GM12878 (cell line): ENCODE measurements at regions not wholly inside any gene's neighbourhood (a gene's known extent, or its start where the extent isn't known, plus 50 kb on each side); places are given as distances from the start of the nearest gene placed in this dataset.

ENCODE experiments used
- ATAC-seq: fragments of 200-7000 bp; cut with Tn5 transposase; 3 replicates; pipeline ENCODE4 v1.9.1; 2020; ENCODE audit warnings: mild to moderate bottlenecking, moderate library complexity
- BruUV-seq: library from RNA; stranded (reverse); fragments of 400-500 nt; replicated peaks from 2 replicates; lab custom pipeline; 2021; lab: Mats Ljungman, UMichigan
- CTCF ChIA-PET: fragments of 300-600 bp; sonication (Branson Sonifier 250); formaldehyde crosslinking; extraction: SDS; loops from one replicate; lab custom pipeline; 2021; ENCODE audit warnings: inconsistent platforms; lab: Yijun Ruan, JAX
- POLR2A ChIA-PET: fragments of 350-600 bp; formaldehyde crosslinking; extraction: SDS; loops from one replicate; lab custom pipeline; 2021; ENCODE audit warnings: inconsistent platforms; lab: Charles Lee
- RAD21 ChIA-PET: fragments of 300-600 bp; sonication (Branson Sonifier 250); formaldehyde crosslinking; loops from one replicate; lab custom pipeline; 2023; ENCODE audit warnings: antibody characterized with exemption; ENCODE audit not compliant: unreplicated experiment; lab: Charles Lee
- SMC1A ChIA-PET: fragments of 300-600 bp; sonication (Branson Sonifier 250); formaldehyde crosslinking; loops from one replicate; lab custom pipeline; 2023; ENCODE audit not compliant: unreplicated experiment, uncharacterized antibody; lab: Charles Lee
- DNase-seq: peaks from one replicate; pipeline ENCODE4 v3.0.0-alpha.2; 2011; ENCODE audit warnings: low read depth, low spot score
- FAIRE-seq: peaks from 3 replicates; lab custom pipeline; 2011; peaks lifted over from hg19 to GRCh38; lab: Jason Lieb, UNC
- H2AFZ ChIP-seq: 2 replicates; pipeline ENCODE4 v1.6.0; 2011; ENCODE audit warnings: low read depth, low read length, control low read depth; ENCODE audit not compliant: control insufficient read depth
- H3K27ac ChIP-seq: 2 replicates; pipeline ENCODE4 v1.5.1; 2011; ENCODE audit warnings: control low read depth; ENCODE audit not compliant: control insufficient read depth, insufficient read depth
- H3K27me3 ChIP-seq, 2 experiments: replicated peaks in 1 of 2; 2 replicates each; pipeline versions ENCODE4 v1.6.0 to v1.6.1; 2011; ENCODE audit warnings: low read length in 1 of 2; ENCODE audit not compliant: control insufficient read depth in 2 of 2, insufficient read depth in 2 of 2
- H3K36me3 ChIP-seq, 2 experiments: 2 replicates each; pipeline ENCODE4 v1.5.1; 2011; ENCODE audit warnings: low read length in 1 of 2; ENCODE audit not compliant: control insufficient read depth in 2 of 2, insufficient read depth in 2 of 2
- H3K4me1 ChIP-seq: 2 replicates; pipeline ENCODE4 v1.6.1; 2011; ENCODE audit warnings: mild to moderate bottlenecking, low read length, moderate library complexity, mixed read lengths; ENCODE audit not compliant: control insufficient read depth, insufficient read depth
- H3K4me2 ChIP-seq: 2 replicates; pipeline ENCODE4 v1.6.0; 2011; ENCODE audit warnings: control low read depth; ENCODE audit not compliant: control insufficient read depth, insufficient read depth
- H3K4me3 ChIP-seq: fragments of 200-600 bp; sonication (generic); 2 replicates; pipeline ENCODE4 v1.5.1; 2016
- H3K79me2 ChIP-seq: 2 replicates; pipeline ENCODE4 v1.6.0; 2011; ENCODE audit warnings: low read length; ENCODE audit not compliant: control insufficient read depth, insufficient read depth
- H3K9ac ChIP-seq: 2 replicates; pipeline ENCODE4 v1.8.0; 2011; ENCODE audit warnings: low read length, control low read depth, mixed read lengths; ENCODE audit not compliant: control insufficient read depth, insufficient read depth
- H3K9me3 ChIP-seq: replicated peaks from 3 replicates; pipeline ENCODE4 v1.5.1; 2011; ENCODE audit warnings: mild to moderate bottlenecking, low read length; ENCODE audit not compliant: control insufficient read depth, insufficient read depth
- H4K20me1 ChIP-seq: 2 replicates; pipeline ENCODE4 v1.6.0; 2011; ENCODE audit not compliant: control insufficient read depth, insufficient read depth
- BHLHE40 ChIP-seq, 2 experiments: fragments of 450-650 bp in 1 of 2; IDR thresholded peaks; 2 replicates each; pipeline ENCODE4 v1.6.1; 2011 to 2017; ENCODE audit warnings: low read depth in 2 of 2, borderline replicate concordance in 1 of 2, improper control_type of control experiment in 1 of 2, low read length in 1 of 2, mild to moderate bottlenecking in 1 of 2
- BMI1 ChIP-seq: fragments of 450-650 bp; IDR thresholded peaks from 2 replicates; pipeline ENCODE4 v1.6.1; 2016; ENCODE audit warnings: mild to moderate bottlenecking, moderate library complexity, borderline replicate concordance
- ELK1 ChIP-seq: IDR thresholded peaks from 2 replicates; pipeline ENCODE4 v1.6.1; 2012; ENCODE audit warnings: low read depth, low read length, improper control_type of control experiment
- ETV6 ChIP-seq, 2 experiments: fragments of 450-650 bp in 1 of 2; IDR thresholded peaks in 1 of 2; conservative IDR thresholded peaks in 1 of 2; 2 replicates each; pipeline ENCODE4 v1.6.1; 2014; ENCODE audit warnings: antibody characterized with exemption in 1 of 2, borderline replicate concordance in 1 of 2, low read depth in 1 of 2, mild to moderate bottlenecking in 1 of 2, moderate library complexity in 1 of 2
- KLF5 ChIP-seq: fragments of 450-650 bp; IDR thresholded peaks from 2 replicates; pipeline ENCODE4 v1.6.1; 2014; ENCODE audit warnings: mild to moderate bottlenecking; ENCODE audit not compliant: partially characterized antibody
- POU2F2 ChIP-seq: IDR thresholded peaks from 3 replicates; pipeline ENCODE4 v1.6.1; 2011; ENCODE audit warnings: low read depth, mild to moderate bottlenecking, low read length, borderline replicate concordance
- SRF ChIP-seq, 2 experiments: IDR thresholded peaks; 2 replicates each; pipeline ENCODE4 v1.6.1; 2011; ENCODE audit warnings: low read depth in 2 of 2, low read length in 2 of 2, mild to moderate bottlenecking in 1 of 2, moderate library complexity in 1 of 2
- ZBTB11 ChIP-seq: fragments of 450-650 bp; formaldehyde crosslinking; IDR thresholded peaks from 2 replicates; pipeline ENCODE4 v1.5.0; 2022; ENCODE audit warnings: mild to moderate bottlenecking, missing genetic modification characterization
- ZNF217 ChIP-seq: fragments of 450-650 bp; IDR thresholded peaks from 2 replicates; pipeline ENCODE4 v1.6.1; 2017; ENCODE audit warnings: antibody characterized with exemption, mild to moderate bottlenecking
- WGBS: methylation state at CpG from one replicate; pipeline ENCODE4 v1.1.6; 2016; ENCODE audit warnings: low lambda C conversion rate; ENCODE audit not compliant: insufficient replicate concordance, insufficient coverage; ENCODE audit errors: missing lambda C conversion rate; 5-methylcytosine and 5-hydroxymethylcytosine counted together
- in situ Hi-C: fragments of 300-500 bp; cut with MboI; formaldehyde crosslinking; loops from 9 replicates; pipeline ENCODE4 v1.14.3; 2018; ENCODE audit warnings: mixed read lengths
- intact Hi-C: fragments of 100-400 bp; cut with micrococcal nuclease; formaldehyde crosslinking; loops from one replicate; pipeline ENCODE4 v1.14.2; 2022; ENCODE audit not compliant: unreplicated experiment

- no peak for ATAC-seq
- RAD21 ChIA-PET, result no interaction called here
- Histone ChIP-seq H3K4me1 (no peaks in the 10 kb centered on the region), H3K9me3 (no peaks in the 10 kb centered on the region), H3K27me3 (no peaks in the 10 kb centered on the region), H3K4me3 (no peak overlapping the region), H3K36me3 (no peaks in the 10 kb centered on the region), H2AFZ (no peak overlapping the region), H3K4me2 (no peak overlapping the region), H3K27ac (no peak overlapping the region), H4K20me1 (no peaks in the 10 kb centered on the region), H3K79me2 (no peaks in the 10 kb centered on the region), H3K9ac (no peak overlapping the region)
- FAIRE-seq, result no peak
- POLR2A ChIA-PET, result no interaction called here
- 1% methylated on average over 4 of the region's 4 CpGs for WGBS
- CTCF ChIA-PET, result no interaction called here
- in situ Hi-C loops, result no loop called here
- DNase-seq, result no peak
- intact Hi-C loops, result no loop called here
- SMC1A ChIA-PET, result no interaction called here
- no peak for TF ChIP-seq ZNF217
- TF ChIP-seq KLF5, result no peak
- no peak for TF ChIP-seq ZBTB11 (CRISPR knock-in tag)
- no peak for TF ChIP-seq BMI1
- TF ChIP-seq SRF (IDR thresholded peaks at IDR 0.05; ENCODE audit: low read depth in 2 of 2, low read length in 2 of 2), result no peak
- no peak for TF ChIP-seq POU2F2
- no peak for TF ChIP-seq ELK1
- TF ChIP-seq ETV6 (conservative IDR thresholded peaks at IDR 0.05 in 1 of 2, IDR thresholded peaks at IDR 0.05 in 1 of 2; ENCODE audit: borderline replicate concordance in 1 of 2, low read depth in 1 of 2), result no peak
- no peak for TF ChIP-seq BHLHE40 (IDR thresholded peaks at IDR 0.05; ENCODE audit: borderline replicate concordance in 1 of 2, low read depth in 2 of 2, low read length in 1 of 2)
- no TSS peak for BruUV-seq
Observed at GRCh38 chr9:23290973-23291372, 535.1 kb downstream of the ELAVL2 start.
